Cardiac muscle cell (in vitro differentiated cells and primary cell): ENCODE measurements at regions not wholly inside any gene's neighbourhood (a gene's known extent, or its start where the extent isn't known, plus 50 kb on each side); places are given as distances from the start of the nearest gene placed in this dataset.
A peak's percentile ranks its signal among the peaks of the same experiment; 100 is the strongest.

Experiments used
- DNase-seq, 2 donors: peaks; one replicate each; pipeline versions ENCODE4 v3.0.0 to v3.0.0-alpha.2; 2010 to 2017; ENCODE audit warnings: low read depth in 1 of 2, low spot score in 1 of 2
- H3K27ac ChIP-seq: fragments of 200-600 bp; sonication (generic); 2 replicates; pipeline ENCODE4 v1.5.1; 2016
- H3K27me3 ChIP-seq: fragments of 200-600 bp; sonication (generic); 2 replicates; pipeline ENCODE4 v1.6.0; 2016; ENCODE audit warnings: control low read depth
- H3K36me3 ChIP-seq: fragments of 200-600 bp; sonication (generic); 2 replicates; pipeline ENCODE4 v1.5.1; 2016; ENCODE audit warnings: control low read depth
- H3K4me1 ChIP-seq: fragments of 200-600 bp; sonication (generic); 2 replicates; pipeline ENCODE4 v1.8.1; 2017; ENCODE audit warnings: low read depth, mild to moderate bottlenecking, mixed run types
- H3K4me3 ChIP-seq: fragments of 200-600 bp; sonication (generic); 2 replicates; pipeline ENCODE4 v1.5.1; 2016; ENCODE audit warnings: mild to moderate bottlenecking
- H3K9me3 ChIP-seq: fragments of 200-600 bp; sonication (generic); 2 replicates; pipeline ENCODE4 v1.5.1; 2017; ENCODE audit warnings: low read depth, mild to moderate bottlenecking, control low read depth
- CTCF ChIP-seq: IDR thresholded peaks from 2 replicates; pipeline ENCODE4 v1.5.1; 2012; ENCODE audit warnings: low read depth, mild to moderate bottlenecking, low read length

- H3K27me3 ChIP-seq = no peaks in the 10 kb centered on the region
- no peaks in the 10 kb centered on the region for H3K4me1 ChIP-seq
- H3K27ac ChIP-seq = no peak overlapping the region
- no peak overlapping the region for H3K4me3 ChIP-seq
- H3K36me3 ChIP-seq = no peaks in the 10 kb centered on the region
- TF ChIP-seq CTCF = no peak
- no peak for DNase-seq
- H3K9me3 ChIP-seq = no peaks in the 10 kb centered on the region
Observed at GRCh38 chr4:104964410-104965175, 182.1 kb upstream of the TET2 start.

- H3K4me1 ChIP-seq = no peaks in the 10 kb centered on the region
- no peaks in the 10 kb centered on the region for H3K9me3 ChIP-seq
- H3K4me3 ChIP-seq = no peak overlapping the region
- H3K36me3 ChIP-seq = no peaks in the 10 kb centered on the region
- H3K27me3 ChIP-seq = no peaks in the 10 kb centered on the region
- peak in 1 of 2 donors; percentile 25 for DNase-seq
- TF ChIP-seq CTCF = no peak
- no peak overlapping the region for H3K27ac ChIP-seq
Observed at GRCh38 chr4:104966349-104967033, 180.2 kb upstream of the TET2 start.

- Histone ChIP-seq H3K4me1 (no peaks in the 10 kb centered on the region), H3K4me3 (no peak overlapping the region), H3K27me3 (no peaks in the 10 kb centered on the region), H3K27ac (no peak overlapping the region), H3K9me3 (no peaks in the 10 kb centered on the region), H3K36me3 (no peaks in the 10 kb centered on the region)
- DNase-seq = no peak
- TF ChIP-seq CTCF = no peak
Observed at GRCh38 chr4:104967034-104967401, 179.7 kb upstream of the TET2 start.

- TF ChIP-seq CTCF = no peak
- H3K9me3 ChIP-seq = no peaks in the 10 kb centered on the region
- H3K27ac ChIP-seq = no peak overlapping the region
- no peak overlapping the region for H3K4me3 ChIP-seq
- DNase-seq = no peak
- H3K4me1 ChIP-seq = no peaks in the 10 kb centered on the region
- no peaks in the 10 kb centered on the region for H3K27me3 ChIP-seq
- no peaks in the 10 kb centered on the region for H3K36me3 ChIP-seq
Observed at GRCh38 chr4:104969394-104970082, 177.1 kb upstream of the TET2 start.

- no peak for TF ChIP-seq CTCF
- Histone ChIP-seq H3K9me3 (no peaks in the 10 kb centered on the region), H3K4me1 (no peaks in the 10 kb centered on the region), H3K27me3 (no peaks in the 10 kb centered on the region), H3K27ac (no peak overlapping the region), H3K36me3 (no peaks in the 10 kb centered on the region), H3K4me3 (no peak overlapping the region)
- DNase-seq = no peak
Observed at GRCh38 chr4:104971462-104971861, 175.2 kb upstream of the TET2 start.
